H1 (cell line): ENCODE measurements at regions not wholly inside any gene's neighbourhood (a gene's known extent, or its start where the extent isn't known, plus 50 kb on each side); places are given as distances from the start of the nearest gene placed in this dataset.

Experiments used
- CTCF ChIA-PET: fragments of 300-600 bp; sonication (Branson Sonifier 250); formaldehyde crosslinking; loops from one replicate; lab custom pipeline; 2021; ENCODE audit not compliant: partially characterized antibody; lab: Charles Lee
- POLR2A ChIA-PET: fragments of 300-600 bp; sonication (Branson Sonifier 250); formaldehyde crosslinking; loops from one replicate; lab custom pipeline; 2021; ENCODE audit warnings: inconsistent platforms; ENCODE audit not compliant: partially characterized antibody; lab: Charles Lee
- DNase-seq, 2 experiments: peaks; one replicate each; pipeline versions ENCODE4 v3.0.0 to v3.0.0-alpha.2; 2010 to 2022; ENCODE audit warnings: low spot score in 2 of 2, low read depth in 1 of 2, mixed read lengths in 1 of 2
- FAIRE-seq: peaks from 2 replicates; lab custom pipeline; 2011; peaks lifted over from hg19 to GRCh38; lab: Jason Lieb, UNC
- H2AFZ ChIP-seq: 2 replicates; pipeline ENCODE4 v1.8.1; 2012; ENCODE audit warnings: low read length, inconsistent platforms
- H2AK5ac ChIP-seq: 2 replicates; pipeline ENCODE4 v1.6.1; 2013; ENCODE audit warnings: low read depth, low read length
- H2BK120ac ChIP-seq: replicated peaks from 2 replicates; pipeline ENCODE3; 2013; ENCODE audit warnings: low read depth, low read length, inconsistent platforms
- H2BK12ac ChIP-seq: 2 replicates; pipeline ENCODE4 v1.6.1; 2013; ENCODE audit warnings: low read depth, low read length
- H2BK15ac ChIP-seq: 2 replicates; pipeline ENCODE4 v1.6.1; 2013; ENCODE audit warnings: low read length
- H2BK20ac ChIP-seq: 2 replicates; pipeline ENCODE4 v1.6.1; 2013; ENCODE audit warnings: low read length
- H2BK5ac ChIP-seq: 2 replicates; pipeline ENCODE4 v1.6.1; 2013; ENCODE audit warnings: low read depth, low read length
- H3K14ac ChIP-seq: 2 replicates; pipeline ENCODE4 v1.6.1; 2013; ENCODE audit warnings: inconsistent platforms; ENCODE audit not compliant: insufficient read length
- H3K18ac ChIP-seq: 2 replicates; pipeline ENCODE4 v1.6.1; 2013; ENCODE audit warnings: low read length; ENCODE audit errors: extremely low read depth
- H3K23ac ChIP-seq: 2 replicates; pipeline ENCODE4 v1.6.1; 2013; ENCODE audit warnings: inconsistent platforms; ENCODE audit not compliant: insufficient read length
- H3K23me2 ChIP-seq: 2 replicates; pipeline ENCODE4 v1.6.1; 2013; ENCODE audit warnings: low read depth, low read length
- H3K27ac ChIP-seq: 2 replicates; pipeline ENCODE4 v1.6.1; 2011; ENCODE audit warnings: low read depth, low read length, inconsistent platforms
- H3K27me3 ChIP-seq, 4 experiments: replicated peaks in 1 of 4; 1 replicate in 1 of 4; 2 replicates in 3 of 4; pipeline versions ENCODE4 v1.6.1 to v1.8.1; 2011 to 2013; ENCODE audit warnings: low read length in 3 of 4, mild to moderate bottlenecking in 3 of 4, inconsistent platforms in 2 of 4, mixed read lengths in 2 of 4, moderate library complexity in 1 of 4; ENCODE audit not compliant: control insufficient read depth in 3 of 4, insufficient read depth in 3 of 4; ENCODE audit errors: extremely low read depth in 1 of 4
- H3K36me3 ChIP-seq, 4 experiments: 2 replicates each; pipeline versions ENCODE4 v1.6.1 to v1.8.1; 2011 to 2013; ENCODE audit warnings: mild to moderate bottlenecking in 4 of 4, low read length in 3 of 4, moderate library complexity in 2 of 4, control low read depth in 1 of 4, inconsistent platforms in 1 of 4; ENCODE audit not compliant: insufficient read depth in 4 of 4, control insufficient read depth in 2 of 4
- H3K4ac ChIP-seq: replicated peaks from 2 replicates; pipeline ENCODE3; 2013; ENCODE audit warnings: low read length, low read depth, mixed read lengths, inconsistent platforms; ENCODE audit not compliant: insufficient read length
- H3K4me1 ChIP-seq, 4 experiments: replicated peaks in 1 of 4; 1 replicate in 1 of 4; 2 replicates in 3 of 4; pipeline versions ENCODE4 v1.6.1 to v1.8.1; 2011 to 2013; ENCODE audit warnings: low read length in 3 of 4, inconsistent platforms in 2 of 4, mixed read lengths in 1 of 4; ENCODE audit not compliant: insufficient read depth in 4 of 4, control insufficient read depth in 3 of 4
- H3K4me2 ChIP-seq, 2 experiments: 2 replicates each; pipeline versions ENCODE4 v1.6.1 to v1.8.1; 2011 to 2013; ENCODE audit warnings: low read depth in 2 of 2, low read length in 2 of 2, control low read depth in 1 of 2, inconsistent platforms in 1 of 2, mild to moderate bottlenecking in 1 of 2; ENCODE audit not compliant: insufficient read depth in 1 of 2
- H3K4me3 ChIP-seq, 4 experiments: fragments of 200-600, 300-600 bp in 1 of 4; sonication (generic), shearing (Covaris generic), sonication (Bioruptor Twin) in 1 of 4; 2 replicates each; pipeline versions ENCODE4 v1.5.1 to v1.8.1; 2011 to 2016; ENCODE audit warnings: low read length in 4 of 4, low read depth in 3 of 4, control low read depth in 2 of 4, inconsistent platforms in 2 of 4, mild to moderate bottlenecking in 2 of 4, mixed read lengths in 1 of 4, moderate library complexity in 1 of 4; ENCODE audit not compliant: insufficient read depth in 2 of 4; ENCODE audit errors: extremely low read depth in 1 of 4
- H3K56ac ChIP-seq: replicated peaks from 2 replicates; pipeline ENCODE3; 2013; ENCODE audit warnings: low read depth, mild to moderate bottlenecking, mixed read lengths, low read length, inconsistent platforms; ENCODE audit not compliant: insufficient read length
- H3K79me1 ChIP-seq: 2 replicates; pipeline ENCODE4 v1.6.1; 2013; ENCODE audit warnings: low read depth, low read length, control low read depth
- H3K79me2 ChIP-seq, 2 experiments: 2 replicates each; pipeline versions ENCODE4 v1.6.1 to v1.8.1; 2012 to 2013; ENCODE audit warnings: low read length in 2 of 2, mild to moderate bottlenecking in 2 of 2, inconsistent platforms in 1 of 2; ENCODE audit not compliant: insufficient read depth in 2 of 2, control insufficient read depth in 1 of 2
- H3K9ac ChIP-seq, 4 experiments: replicated peaks in 1 of 4; 1 replicate in 1 of 4; 2 replicates in 3 of 4; pipeline versions ENCODE4 v1.6.1 to v1.8.1; 2011 to 2013; ENCODE audit warnings: low read depth in 3 of 4, low read length in 3 of 4, control low read depth in 2 of 4, mild to moderate bottlenecking in 2 of 4, moderate library complexity in 2 of 4, inconsistent platforms in 1 of 4; ENCODE audit errors: extremely low read depth in 1 of 4
- H3K9me3 ChIP-seq, 2 experiments: 2 replicates each; pipeline versions ENCODE4 v1.6.1 to v1.8.1; 2012 to 2013; ENCODE audit warnings: mild to moderate bottlenecking in 2 of 2, moderate library complexity in 2 of 2, control low read depth in 1 of 2, inconsistent platforms in 1 of 2, low read depth in 1 of 2, low read length in 1 of 2, mixed read lengths in 1 of 2; ENCODE audit not compliant: insufficient read depth in 2 of 2
- H4K20me1 ChIP-seq, 2 experiments: replicated peaks in 1 of 2; 2 replicates each; pipeline versions ENCODE3 to v1.8.1; 2011 to 2013; ENCODE audit warnings: inconsistent platforms in 2 of 2, low read length in 2 of 2, mild to moderate bottlenecking in 1 of 2; ENCODE audit not compliant: insufficient read depth in 2 of 2, control insufficient read depth in 1 of 2
- H4K5ac ChIP-seq: 2 replicates; pipeline ENCODE4 v1.6.1; 2013; ENCODE audit warnings: low read length, low read depth, mixed read lengths, inconsistent platforms; ENCODE audit not compliant: insufficient read length
- H4K8ac ChIP-seq: 2 replicates; pipeline ENCODE4 v1.8.0; 2013; ENCODE audit warnings: mild to moderate bottlenecking, moderate library complexity, low read length, inconsistent platforms; ENCODE audit not compliant: insufficient read depth; ENCODE audit errors: extremely low read depth
- H4K91ac ChIP-seq: replicated peaks from 2 replicates; pipeline ENCODE3; 2013; ENCODE audit warnings: low read length, mixed read lengths, inconsistent platforms; ENCODE audit not compliant: insufficient read length
- BACH1 ChIP-seq: IDR thresholded peaks from 2 replicates; pipeline ENCODE4 v1.6.1; 2012; ENCODE audit warnings: low read length, improper control_type of control experiment
- CHD1 ChIP-seq: IDR thresholded peaks from 2 replicates; pipeline ENCODE4 v1.6.1; 2012; ENCODE audit warnings: low read depth, low read length, improper control_type of control experiment
- CREB1 ChIP-seq: IDR thresholded peaks from 2 replicates; pipeline ENCODE4 v1.6.1; 2012; ENCODE audit warnings: inconsistent platforms
- KDM5A ChIP-seq: fragments of 200-600 bp; IDR thresholded peaks from 2 replicates; pipeline ENCODE4 v1.7.1; 2012; ENCODE audit warnings: mild to moderate bottlenecking, low read length, inconsistent platforms, mixed read lengths
- MAFK ChIP-seq: IDR thresholded peaks from 2 replicates; pipeline ENCODE4 v1.6.1; 2012; ENCODE audit warnings: low read depth, mild to moderate bottlenecking, improper control_type of control experiment, low read length
- RXRA ChIP-seq: IDR thresholded peaks from 2 replicates; pipeline ENCODE4 v1.6.1; 2011; ENCODE audit warnings: low read depth, mild to moderate bottlenecking, low read length, moderate library complexity; ENCODE audit not compliant: insufficient read depth
- SP2 ChIP-seq: IDR thresholded peaks from 2 replicates; pipeline ENCODE4 v1.6.1; 2012; ENCODE audit warnings: mild to moderate bottlenecking, low read length, inconsistent platforms
- WGBS, 2 experiments: shearing (Covaris generic) in 1 of 2; methylation state at CpG; one replicate each; pipeline versions ENCODE4 v1.1.6 to v1.1.7; 2013 to 2015; ENCODE audit warnings: low lambda C conversion rate in 2 of 2, mixed read lengths in 2 of 2, inconsistent platforms in 1 of 2, low coverage in 1 of 2, missing lambda C conversion rate in 1 of 2; ENCODE audit not compliant: insufficient replicate concordance in 2 of 2, insufficient coverage in 1 of 2, insufficient read length in 1 of 2; ENCODE audit errors: extremely low coverage in 1 of 2, missing lambda C conversion rate in 1 of 2; 5-methylcytosine and 5-hydroxymethylcytosine counted together
- TF ChIP-seq, protein P1 (sequence below): IDR thresholded peaks from 2 replicates; pipeline ENCODE4 v1.6.1; 2012; ENCODE audit warnings: low read length, inconsistent platforms
- TF ChIP-seq, protein P2 (sequence below): IDR thresholded peaks from 2 replicates; pipeline ENCODE4 v1.6.1; 2012; ENCODE audit warnings: inconsistent platforms
- TF ChIP-seq, protein P3 (sequence below), 3 experiments: IDR thresholded peaks; 1 replicate in 2 of 3; 2 replicates in 1 of 3; pipeline versions ENCODE4 v1.5.1 to v1.6.1; 2011; ENCODE audit warnings: low read length in 3 of 3, mild to moderate bottlenecking in 3 of 3, inconsistent platforms in 2 of 3, low read depth in 1 of 3, moderate library complexity in 1 of 3; ENCODE audit not compliant: insufficient read depth in 1 of 3; ENCODE audit errors: control extremely low read depth in 1 of 3

DNA sequence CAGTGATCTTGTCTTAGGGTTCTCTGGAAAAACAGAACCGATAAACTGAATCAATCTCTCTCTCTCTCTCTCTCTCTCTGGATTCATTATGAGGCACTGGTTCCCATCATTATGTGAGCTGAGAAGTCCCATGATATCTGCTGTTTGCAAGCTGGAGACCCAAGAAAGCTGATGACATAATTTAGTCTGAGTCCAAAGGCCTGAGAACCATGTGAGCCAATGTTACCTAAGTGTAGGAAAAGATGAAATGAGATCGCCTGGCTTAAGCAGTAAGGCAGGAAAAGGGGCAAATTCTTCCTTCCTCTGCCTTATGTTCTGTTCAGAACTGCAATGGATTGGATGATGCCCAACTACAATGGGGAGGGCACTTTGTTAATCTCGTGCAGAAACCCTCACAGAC is 207.4 kb downstream of the RBM46 start:
- no peaks in the 10 kb centered on the region for H3K27me3 ChIP-seq
- H3K4me1 ChIP-seq: no peaks in the 10 kb centered on the region
- no peak overlapping the region for H2BK12ac ChIP-seq
- no peak overlapping the region for H3K27ac ChIP-seq
- no peaks in the 10 kb centered on the region for H4K20me1 ChIP-seq
- no peaks in the 10 kb centered on the region for H3K23me2 ChIP-seq
- no peak overlapping the region for H2AFZ ChIP-seq
- H2AK5ac ChIP-seq: no peak overlapping the region
- H2BK5ac ChIP-seq: no peak overlapping the region
- no peak overlapping the region for H4K91ac ChIP-seq
- H3K14ac ChIP-seq: no peak overlapping the region
- ChIA-PET CTCF (interaction anchor here (0.7 to 2.2 kb wide), 8 partner anchors 12 to 742 kb away, joined by 3 to 7 read pairs (median 3); no protein-coding TSS in a partner anchor), POLR2A (no interaction called here)
- no peak overlapping the region for H3K18ac ChIP-seq
- no peaks in the 10 kb centered on the region for H3K36me3 ChIP-seq
- no peak overlapping the region for H4K8ac ChIP-seq
- no peaks in the 10 kb centered on the region for H3K79me2 ChIP-seq
- no peak overlapping the region for H3K4me2 ChIP-seq
- no peak for FAIRE-seq
- no peak for DNase-seq
- H4K5ac ChIP-seq: no peak overlapping the region
- H3K4ac ChIP-seq: no peak overlapping the region
- H3K4me3 ChIP-seq: no peak overlapping the region
- no peak overlapping the region for H2BK120ac ChIP-seq
- H3K79me1 ChIP-seq: no peaks in the 10 kb centered on the region
- WGBS, 2 experiments: 84% methylated on average over 3 of the region's 3 CpGs; no CpG with 5 or more reads in 1 of the 2 experiments
- H2BK15ac ChIP-seq: no peak overlapping the region
- H3K9ac ChIP-seq: no peak overlapping the region
- no peak overlapping the region for H3K23ac ChIP-seq
- no peak overlapping the region for H2BK20ac ChIP-seq
- no peaks in the 10 kb centered on the region for H3K9me3 ChIP-seq
- no peak overlapping the region for H3K56ac ChIP-seq
- TF ChIP-seq, protein P1, sequence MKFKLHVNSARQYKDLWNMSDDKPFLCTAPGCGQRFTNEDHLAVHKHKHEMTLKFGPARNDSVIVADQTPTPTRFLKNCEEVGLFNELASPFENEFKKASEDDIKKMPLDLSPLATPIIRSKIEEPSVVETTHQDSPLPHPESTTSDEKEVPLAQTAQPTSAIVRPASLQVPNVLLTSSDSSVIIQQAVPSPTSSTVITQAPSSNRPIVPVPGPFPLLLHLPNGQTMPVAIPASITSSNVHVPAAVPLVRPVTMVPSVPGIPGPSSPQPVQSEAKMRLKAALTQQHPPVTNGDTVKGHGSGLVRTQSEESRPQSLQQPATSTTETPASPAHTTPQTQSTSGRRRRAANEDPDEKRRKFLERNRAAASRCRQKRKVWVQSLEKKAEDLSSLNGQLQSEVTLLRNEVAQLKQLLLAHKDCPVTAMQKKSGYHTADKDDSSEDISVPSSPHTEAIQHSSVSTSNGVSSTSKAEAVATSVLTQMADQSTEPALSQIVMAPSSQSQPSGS: no peak
- TF ChIP-seq CHD1 (no peak), MAFK (no peak), KDM5A (no peak), BACH1 (no peak), RXRA (no peak), SP2 (no peak), CREB1 (no peak)
- TF ChIP-seq, protein P2, sequence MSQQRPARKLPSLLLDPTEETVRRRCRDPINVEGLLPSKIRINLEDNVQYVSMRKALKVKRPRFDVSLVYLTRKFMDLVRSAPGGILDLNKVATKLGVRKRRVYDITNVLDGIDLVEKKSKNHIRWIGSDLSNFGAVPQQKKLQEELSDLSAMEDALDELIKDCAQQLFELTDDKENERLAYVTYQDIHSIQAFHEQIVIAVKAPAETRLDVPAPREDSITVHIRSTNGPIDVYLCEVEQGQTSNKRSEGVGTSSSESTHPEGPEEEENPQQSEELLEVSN: no peak
- TF ChIP-seq, protein P3, sequence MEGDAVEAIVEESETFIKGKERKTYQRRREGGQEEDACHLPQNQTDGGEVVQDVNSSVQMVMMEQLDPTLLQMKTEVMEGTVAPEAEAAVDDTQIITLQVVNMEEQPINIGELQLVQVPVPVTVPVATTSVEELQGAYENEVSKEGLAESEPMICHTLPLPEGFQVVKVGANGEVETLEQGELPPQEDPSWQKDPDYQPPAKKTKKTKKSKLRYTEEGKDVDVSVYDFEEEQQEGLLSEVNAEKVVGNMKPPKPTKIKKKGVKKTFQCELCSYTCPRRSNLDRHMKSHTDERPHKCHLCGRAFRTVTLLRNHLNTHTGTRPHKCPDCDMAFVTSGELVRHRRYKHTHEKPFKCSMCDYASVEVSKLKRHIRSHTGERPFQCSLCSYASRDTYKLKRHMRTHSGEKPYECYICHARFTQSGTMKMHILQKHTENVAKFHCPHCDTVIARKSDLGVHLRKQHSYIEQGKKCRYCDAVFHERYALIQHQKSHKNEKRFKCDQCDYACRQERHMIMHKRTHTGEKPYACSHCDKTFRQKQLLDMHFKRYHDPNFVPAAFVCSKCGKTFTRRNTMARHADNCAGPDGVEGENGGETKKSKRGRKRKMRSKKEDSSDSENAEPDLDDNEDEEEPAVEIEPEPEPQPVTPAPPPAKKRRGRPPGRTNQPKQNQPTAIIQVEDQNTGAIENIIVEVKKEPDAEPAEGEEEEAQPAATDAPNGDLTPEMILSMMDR (IDR thresholded peaks at IDR 0.05; ENCODE audit: control extremely low read depth in 1 of 3, insufficient read depth in 1 of 3, low read depth in 1 of 3, low read length in 3 of 3): no peak
